ENCODE measurements at regions not wholly inside any gene's neighbourhood (a gene's known extent, or its start where the extent isn't known, plus 50 kb on each side); places are given as distances from the start of the nearest gene placed in this dataset.

DNA sequence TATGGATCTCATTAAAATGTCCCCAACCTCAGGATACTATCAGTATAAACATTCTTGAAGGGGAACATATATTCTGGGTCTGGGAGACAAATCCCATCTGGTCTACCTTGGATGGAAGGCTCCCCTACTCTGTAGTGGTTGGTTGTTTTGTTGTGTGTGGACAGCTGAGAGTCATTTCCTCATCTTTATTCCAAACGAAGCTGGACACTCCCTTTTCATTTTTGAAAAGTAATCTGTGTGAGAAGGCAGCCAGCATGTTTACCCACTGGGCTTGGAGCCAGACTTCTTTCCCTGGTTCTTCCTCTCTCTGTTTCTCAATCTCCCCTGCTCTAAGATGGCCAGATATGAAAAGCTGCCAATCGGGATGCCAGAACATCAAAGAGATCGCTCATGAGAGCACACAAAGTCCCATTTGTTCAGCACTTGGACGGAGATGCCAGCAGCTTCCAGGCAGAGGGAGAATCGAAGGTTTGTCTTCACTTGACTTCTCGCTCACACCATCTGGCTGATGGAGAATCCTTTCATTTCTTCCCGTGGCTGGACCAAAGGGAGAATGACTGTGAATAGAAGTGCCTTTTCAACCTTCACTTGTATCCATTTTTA is 108.1 kb upstream of the AGR3 start:
- Histone ChIP-seq H3K9me3 (no peaks in the 10 kb centered on the region), H3K27me3 (no peaks in the 10 kb centered on the region), H3K36me3 (no peaks in the 10 kb centered on the region), H3K27ac (no peak overlapping the region), H3K4me1 (ENCODE audit: insufficient read depth) (no peaks in the 10 kb centered on the region), H3K4me3 (no peak overlapping the region)
- TF ChIP-seq POLR2A (IDR thresholded peaks at IDR 0.05) (no peak), EP300 (IDR thresholded peaks at IDR 0.05) (no peak)
- TF ChIP-seq, protein P1, sequence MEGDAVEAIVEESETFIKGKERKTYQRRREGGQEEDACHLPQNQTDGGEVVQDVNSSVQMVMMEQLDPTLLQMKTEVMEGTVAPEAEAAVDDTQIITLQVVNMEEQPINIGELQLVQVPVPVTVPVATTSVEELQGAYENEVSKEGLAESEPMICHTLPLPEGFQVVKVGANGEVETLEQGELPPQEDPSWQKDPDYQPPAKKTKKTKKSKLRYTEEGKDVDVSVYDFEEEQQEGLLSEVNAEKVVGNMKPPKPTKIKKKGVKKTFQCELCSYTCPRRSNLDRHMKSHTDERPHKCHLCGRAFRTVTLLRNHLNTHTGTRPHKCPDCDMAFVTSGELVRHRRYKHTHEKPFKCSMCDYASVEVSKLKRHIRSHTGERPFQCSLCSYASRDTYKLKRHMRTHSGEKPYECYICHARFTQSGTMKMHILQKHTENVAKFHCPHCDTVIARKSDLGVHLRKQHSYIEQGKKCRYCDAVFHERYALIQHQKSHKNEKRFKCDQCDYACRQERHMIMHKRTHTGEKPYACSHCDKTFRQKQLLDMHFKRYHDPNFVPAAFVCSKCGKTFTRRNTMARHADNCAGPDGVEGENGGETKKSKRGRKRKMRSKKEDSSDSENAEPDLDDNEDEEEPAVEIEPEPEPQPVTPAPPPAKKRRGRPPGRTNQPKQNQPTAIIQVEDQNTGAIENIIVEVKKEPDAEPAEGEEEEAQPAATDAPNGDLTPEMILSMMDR (IDR thresholded peaks at IDR 0.05), result no peak
- 24 to 26% (median 25%) methylated on average over 7 of the region's 7 CpGs for WGBS, 3 donors
- peak in 4 of 5 donors; percentile 10 to 36 (median 24) for DNase-seq
- intact Hi-C loops (cut with DNase I), result loop anchor here in 2 of 4 donors (10.0 kb wide), 1 partner anchor 655 kb away; no protein-coding TSS in a partner anchor

DNA sequence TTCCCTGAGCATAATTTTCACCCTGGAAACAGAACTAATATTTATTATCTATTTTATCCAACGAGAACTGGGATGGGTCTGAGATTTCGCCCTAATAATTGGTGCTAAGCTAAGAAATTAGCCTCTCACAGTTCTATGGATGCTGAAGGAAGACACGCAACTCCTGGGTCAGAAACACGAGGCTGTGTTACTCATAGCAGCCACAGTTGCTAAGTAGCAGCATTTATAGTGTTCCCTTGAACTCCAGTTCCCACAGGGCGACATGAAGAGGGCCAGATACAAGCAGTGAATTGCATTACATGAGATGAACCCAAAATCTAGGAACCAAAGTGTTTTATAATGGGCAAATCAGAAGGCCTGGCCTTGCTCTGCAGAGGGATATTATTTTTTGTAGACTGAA is 109.8 kb upstream of the AGR3 start:
- no peaks in the 10 kb centered on the region for H3K27me3 ChIP-seq
- 93 to 95% (median 94%) methylated on average over 5 of the region's 5 CpGs for WGBS, 3 donors
- H3K27ac ChIP-seq, result no peak overlapping the region
- H3K9me3 ChIP-seq, result no peaks in the 10 kb centered on the region
- TF ChIP-seq EP300 (IDR thresholded peaks at IDR 0.05) (no peak), POLR2A (IDR thresholded peaks at IDR 0.05) (no peak)
- TF ChIP-seq, protein P1 (IDR thresholded peaks at IDR 0.05), result no peak
- no peaks in the 10 kb centered on the region for H3K4me1 ChIP-seq (ENCODE audit: insufficient read depth)
- intact Hi-C loops (cut with DNase I), result no loop called here
- no peak for DNase-seq
- H3K4me3 ChIP-seq, result no peak overlapping the region
- H3K36me3 ChIP-seq, result no peaks in the 10 kb centered on the region

DNA sequence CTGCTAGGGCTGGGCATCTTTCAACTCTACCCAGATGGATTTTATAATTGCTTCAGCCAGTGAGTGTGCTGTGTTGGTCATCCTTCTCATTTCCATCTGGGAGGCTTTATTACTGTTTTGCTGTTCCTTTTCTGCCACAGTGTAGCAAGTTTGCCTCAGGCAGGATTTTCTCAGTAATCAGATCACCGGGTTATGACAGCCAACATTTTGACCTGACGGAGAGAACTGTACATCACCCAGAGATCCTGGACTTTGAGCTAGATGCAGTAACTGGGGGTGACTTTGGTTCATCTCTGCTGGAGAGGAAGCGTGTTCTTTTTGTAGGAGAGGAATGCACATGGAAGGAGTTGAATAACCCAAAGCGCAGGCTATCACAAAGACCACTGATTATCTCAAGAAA is 111.8 kb upstream of the AGR3 start:
- Histone ChIP-seq H3K27ac (no peak overlapping the region), H3K4me1 (ENCODE audit: insufficient read depth) (no peaks in the 10 kb centered on the region), H3K4me3 (no peak overlapping the region), H3K36me3 (no peaks in the 10 kb centered on the region), H3K27me3 (no peaks in the 10 kb centered on the region), H3K9me3 (no peaks in the 10 kb centered on the region)
- WGBS, 3 donors, result 96 to 98% (median 97%) methylated on average over 4 of the region's 4 CpGs
- TF ChIP-seq EP300 (IDR thresholded peaks at IDR 0.05) (no peak), POLR2A (IDR thresholded peaks at IDR 0.05) (no peak)
- TF ChIP-seq, protein P1 (IDR thresholded peaks at IDR 0.05), result no peak
- DNase-seq, result no peak
- intact Hi-C loops (cut with DNase I), result no loop called here

DNA sequence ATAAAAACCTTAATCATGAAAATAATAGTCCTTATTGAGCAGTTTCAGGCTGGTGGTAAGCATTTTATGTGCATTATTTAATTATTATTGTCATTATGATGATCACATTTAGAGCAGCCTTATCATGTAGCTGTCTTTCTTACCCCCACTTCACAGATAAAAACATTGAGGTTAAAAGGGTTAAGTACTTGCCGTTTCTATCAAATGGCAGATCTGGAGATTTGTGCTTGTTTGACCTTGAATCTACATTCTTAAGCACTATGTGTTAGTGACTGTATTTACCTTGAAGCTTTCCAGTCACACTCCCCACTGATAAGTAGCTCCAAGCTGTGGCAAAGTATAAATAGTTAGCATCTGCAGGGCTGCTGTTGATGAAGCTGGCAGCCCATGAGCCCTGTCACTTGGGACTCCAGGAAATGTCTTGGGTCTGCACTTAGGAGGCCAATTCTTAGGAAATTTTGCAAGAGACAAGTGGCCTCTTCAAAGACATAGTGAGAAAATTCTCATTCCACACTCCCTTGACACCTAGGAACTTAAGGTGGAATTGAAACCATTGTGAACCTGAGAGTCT is 116.8 kb upstream of the AGR3 start:
- intact Hi-C loops (cut with DNase I), result no loop called here
- no peak overlapping the region for H3K27ac ChIP-seq
- DNase-seq, result no peak
- H3K4me3 ChIP-seq, result no peak overlapping the region
- TF ChIP-seq, protein P1 (IDR thresholded peaks at IDR 0.05), result no peak
- no peak for TF ChIP-seq EP300 (IDR thresholded peaks at IDR 0.05)
- TF ChIP-seq POLR2A (IDR thresholded peaks at IDR 0.05), result no peak
- H3K4me1 ChIP-seq (ENCODE audit: insufficient read depth), result no peaks in the 10 kb centered on the region
- no peaks in the 10 kb centered on the region for H3K36me3 ChIP-seq
- H3K27me3 ChIP-seq, result no peaks in the 10 kb centered on the region
- WGBS, 3 donors, result 13 to 21% (median 20%) methylated on average over 1 of the region's 1 CpG
- no peaks in the 10 kb centered on the region for H3K9me3 ChIP-seq
